Psoas muscle (tissue), 7 donors: ENCODE measurements at regions not wholly inside any gene's neighbourhood (a gene's known extent, or its start where the extent isn't known, plus 50 kb on each side); places are given as distances from the start of the nearest gene placed in this dataset.

Experiments
- ATAC-seq, 4 donors: fragments of 200-7000 bp; cut with Tn5 transposase; one replicate each; pipeline ENCODE4 v1.9.1; 2020; ENCODE audit warnings: moderate library complexity in 3 of 4, mild to moderate bottlenecking in 2 of 4
- DNase-seq, 2 donors: peaks; one replicate each; pipeline ENCODE4 v3.0.0-alpha.2; 2020
- H3K27ac ChIP-seq: fragments of 200-600 bp; one replicate; pipeline ENCODE4 v1.8.0; 2022
- H3K27me3 ChIP-seq, 3 donors: fragments of 200-600 bp in 1 of 3; one replicate each; pipeline versions ENCODE4 v1.6.1 to v1.8.0; 2013 to 2022; ENCODE audit warnings: low read length in 2 of 3, mild to moderate bottlenecking in 2 of 3, moderate library complexity in 1 of 3; ENCODE audit not compliant: insufficient read depth in 3 of 3
- H3K36me3 ChIP-seq, 2 donors: fragments of 200-600 bp in 1 of 2; one replicate each; pipeline versions ENCODE4 v1.6.1 to v1.8.0; 2013 to 2022; ENCODE audit warnings: low read depth in 1 of 2, mild to moderate bottlenecking in 1 of 2, moderate library complexity in 1 of 2; ENCODE audit not compliant: insufficient read depth in 1 of 2
- H3K4me1 ChIP-seq: fragments of 200-600 bp; one replicate; pipeline ENCODE4 v1.8.0; 2022
- H3K4me3 ChIP-seq: fragments of 200-600 bp; one replicate; pipeline ENCODE4 v1.8.0; 2022; ENCODE audit warnings: mild to moderate bottlenecking
- H3K9me3 ChIP-seq: fragments of 200-600 bp; one replicate; pipeline ENCODE4 v1.8.0; 2022
- WGBS, 3 donors: extraction: QIAGEN DNeasy Blood & Tissue Kit; methylation state at CpG; one replicate each; pipeline versions ENCODE4 v1.1.6 to v1.1.7; 2013; 5-methylcytosine and 5-hydroxymethylcytosine counted together
- intact Hi-C, 2 donors: fragments of 100-400 bp; cut with DNase I; formaldehyde crosslinking; loops; one replicate each; pipeline versions ENCODE4 v1.11.0 to v1.14.2; 2022
- TF ChIP-seq, protein P1 (sequence below): fragments of 200-600 bp; IDR thresholded peaks from one replicate; pipeline ENCODE4 v1.8.0; 2022; ENCODE audit warnings: antibody characterized with exemption
- donor health status: healthy with polysubstance abuse.
- donor health status: DM: no; HTN: no; CAD: no; lungs with moderate emphysema.
- donor health status: Bipolar disorder and iron deficiency.
- donor health status: healthy.
- donor health status: DM: yes; HTN: yes; CAD: no.
- donor health status: DM: no; HTN: no; CAD: no.
- donor health status: DM: yes; HTN: yes; CAD: no.

DNA sequence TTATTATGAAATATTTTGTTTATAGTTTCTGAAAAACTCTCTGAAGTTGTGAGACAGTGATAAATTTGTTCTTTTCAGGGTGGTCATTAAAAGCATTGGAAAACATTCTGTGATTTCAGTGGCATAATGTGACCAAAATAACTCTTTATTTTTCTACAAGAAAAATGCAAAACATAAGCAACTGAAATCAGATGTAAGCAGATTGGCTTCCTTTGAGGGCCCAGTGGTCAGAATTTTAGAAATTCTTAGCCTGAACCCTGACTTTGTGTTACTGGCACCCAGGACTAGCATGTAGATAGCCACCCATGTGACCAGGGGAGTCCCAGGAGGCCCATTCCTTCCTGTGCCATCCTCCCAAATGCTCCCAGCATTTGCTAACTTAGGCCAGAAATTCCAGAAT is 145.6 kb upstream of the SLC38A2 start:
- no peak overlapping the region for H3K4me3 ChIP-seq
- DNase-seq (peak in 1 of 2 donors; percentile 21), ATAC-seq (no peak)
- H3K27me3 ChIP-seq = no peaks in the 10 kb centered on the region
- H3K4me1 ChIP-seq = peaks cover 15% of the 10 kb centered on the region
- H3K36me3 ChIP-seq = no peaks in the 10 kb centered on the region
- intact Hi-C loops = no loop called here
- TF ChIP-seq, protein P1, sequence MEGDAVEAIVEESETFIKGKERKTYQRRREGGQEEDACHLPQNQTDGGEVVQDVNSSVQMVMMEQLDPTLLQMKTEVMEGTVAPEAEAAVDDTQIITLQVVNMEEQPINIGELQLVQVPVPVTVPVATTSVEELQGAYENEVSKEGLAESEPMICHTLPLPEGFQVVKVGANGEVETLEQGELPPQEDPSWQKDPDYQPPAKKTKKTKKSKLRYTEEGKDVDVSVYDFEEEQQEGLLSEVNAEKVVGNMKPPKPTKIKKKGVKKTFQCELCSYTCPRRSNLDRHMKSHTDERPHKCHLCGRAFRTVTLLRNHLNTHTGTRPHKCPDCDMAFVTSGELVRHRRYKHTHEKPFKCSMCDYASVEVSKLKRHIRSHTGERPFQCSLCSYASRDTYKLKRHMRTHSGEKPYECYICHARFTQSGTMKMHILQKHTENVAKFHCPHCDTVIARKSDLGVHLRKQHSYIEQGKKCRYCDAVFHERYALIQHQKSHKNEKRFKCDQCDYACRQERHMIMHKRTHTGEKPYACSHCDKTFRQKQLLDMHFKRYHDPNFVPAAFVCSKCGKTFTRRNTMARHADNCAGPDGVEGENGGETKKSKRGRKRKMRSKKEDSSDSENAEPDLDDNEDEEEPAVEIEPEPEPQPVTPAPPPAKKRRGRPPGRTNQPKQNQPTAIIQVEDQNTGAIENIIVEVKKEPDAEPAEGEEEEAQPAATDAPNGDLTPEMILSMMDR = no peak
- no peak overlapping the region for H3K27ac ChIP-seq
- no peaks in the 10 kb centered on the region for H3K9me3 ChIP-seq

DNA sequence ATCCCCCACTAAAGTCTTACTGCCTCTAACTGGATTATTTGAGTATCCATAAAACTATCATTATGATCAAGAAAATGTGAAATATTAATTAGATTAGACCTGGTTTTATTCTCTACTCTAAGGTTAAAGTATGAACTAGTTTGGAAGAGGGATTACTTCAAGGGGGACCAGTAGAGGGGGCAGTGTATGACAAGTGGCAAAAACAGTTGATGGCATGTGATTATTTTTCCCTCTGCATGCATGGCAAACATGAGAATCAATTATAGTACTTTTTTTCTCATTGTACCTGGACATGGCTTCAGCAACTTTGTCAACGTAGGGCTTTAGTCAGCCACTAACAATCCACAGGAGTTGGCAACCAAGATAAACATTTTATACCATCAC is 145.0 kb upstream of the SLC38A2 start:
- DNase-seq = no peak
- no peak overlapping the region for H3K27ac ChIP-seq
- 90 to 100% (median 92%) methylated on average over 1 of the region's 1 CpG for WGBS, 3 donors

DNA sequence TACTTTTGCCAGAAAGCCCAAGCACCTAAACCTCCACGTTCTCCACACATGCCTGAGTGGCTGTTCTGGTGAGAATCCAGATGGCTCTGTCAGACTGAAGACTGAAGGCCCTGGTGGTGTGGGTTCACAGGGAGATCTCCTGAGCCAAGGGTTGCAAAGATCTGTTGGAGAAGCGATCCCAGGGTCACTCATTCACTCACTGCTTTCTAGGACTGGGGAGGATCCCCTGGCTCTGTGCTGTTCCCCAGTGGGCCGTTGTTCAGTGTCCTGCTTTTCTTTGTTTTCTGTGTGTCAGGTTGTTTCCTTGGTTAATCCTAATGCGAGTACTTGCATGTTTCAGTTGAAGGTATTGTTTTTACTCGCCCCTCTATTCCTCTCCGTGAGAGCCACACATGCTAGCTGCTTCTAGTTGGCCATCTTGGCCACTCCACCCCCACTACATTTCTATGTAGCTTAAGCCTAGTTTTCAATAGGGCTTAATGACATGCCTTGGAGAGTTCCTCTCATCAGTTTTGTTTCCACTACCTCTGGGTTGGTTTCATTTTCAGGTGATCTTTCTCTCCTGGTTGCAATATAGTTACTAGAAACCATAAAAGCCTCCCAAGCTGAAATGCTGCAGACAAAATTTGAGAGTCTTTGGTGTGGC is 144.5 kb upstream of the SLC38A2 start:
- TF ChIP-seq, protein P1 = no peak
- no peak overlapping the region for H3K4me3 ChIP-seq
- WGBS, 3 donors = 84 to 90% (median 87%) methylated on average over 6 of the region's 6 CpGs
- H3K36me3 ChIP-seq = no peaks in the 10 kb centered on the region
- H3K4me1 ChIP-seq = peaks cover 15% of the 10 kb centered on the region
- ATAC-seq (no peak), DNase-seq (no peak)
- no peak overlapping the region for H3K27ac ChIP-seq
- intact Hi-C loops = no loop called here
- H3K27me3 ChIP-seq = no peaks in the 10 kb centered on the region
- no peaks in the 10 kb centered on the region for H3K9me3 ChIP-seq

More for the DNA sequence above, 145.0 kb upstream of the SLC38A2 start:
- Histone ChIP-seq H3K27me3 (no peaks in the 10 kb centered on the region), H3K9me3 (no peaks in the 10 kb centered on the region), H3K4me1 (peaks cover 15% of the 10 kb centered on the region), H3K36me3 (no peaks in the 10 kb centered on the region), H3K4me3 (no peak overlapping the region)
- ATAC-seq = no peak
- intact Hi-C loops = no loop called here
- TF ChIP-seq, protein P1 = no peak

DNA sequence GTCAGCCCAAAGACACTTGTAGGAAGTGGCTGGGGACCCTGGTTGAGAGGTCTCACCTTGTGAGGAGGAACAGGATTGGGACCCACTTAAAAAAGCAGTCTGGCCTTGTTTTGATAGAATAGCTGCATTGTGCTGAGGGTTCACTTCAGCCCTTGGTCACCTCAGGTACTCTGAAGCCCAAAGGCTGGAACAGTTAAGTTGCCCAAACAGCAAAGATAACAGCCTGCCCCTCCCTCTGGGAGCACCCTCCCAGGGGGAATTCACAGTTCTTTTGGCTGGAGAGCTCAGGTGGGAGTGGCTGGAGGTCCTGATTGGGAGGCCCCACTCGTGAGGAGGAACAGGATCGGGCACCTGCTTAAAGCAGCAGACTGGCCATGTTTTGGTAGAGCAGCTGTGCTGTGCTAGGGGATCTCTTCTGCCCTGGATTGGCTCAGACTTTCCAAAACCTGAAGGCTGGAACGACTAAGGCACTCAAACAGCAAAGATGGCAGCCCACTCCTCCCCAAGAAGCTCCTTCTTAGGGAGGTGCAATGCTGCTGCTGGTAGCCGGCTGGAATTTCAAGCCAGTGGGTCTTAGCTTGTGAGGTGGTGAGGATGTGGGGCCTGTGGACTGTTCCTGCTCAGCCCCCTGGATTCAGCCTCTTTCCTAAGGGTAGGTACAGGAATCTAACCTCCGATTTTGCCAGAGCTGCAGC is 143.8 kb upstream of the SLC38A2 start:
- Histone ChIP-seq H3K9me3 (peaks cover 2% of the 10 kb centered on the region), H3K36me3 (no peaks in the 10 kb centered on the region), H3K4me3 (no peak overlapping the region), H3K27me3 (no peaks in the 10 kb centered on the region), H3K27ac (no peak overlapping the region), H3K4me1 (peaks cover 15% of the 10 kb centered on the region)
- intact Hi-C loops = no loop called here
- ATAC-seq = no peak
- no peak for DNase-seq
- 81 to 90% (median 83%) methylated on average over 5 of the region's 5 CpGs for WGBS, 3 donors
- TF ChIP-seq, protein P1 = no peak
